ENCODE measurements at regions not wholly inside any gene's neighbourhood (a gene's known extent, or its start where the extent isn't known, plus 50 kb on each side); places are given as distances from the start of the nearest gene placed in this dataset.

DNA sequence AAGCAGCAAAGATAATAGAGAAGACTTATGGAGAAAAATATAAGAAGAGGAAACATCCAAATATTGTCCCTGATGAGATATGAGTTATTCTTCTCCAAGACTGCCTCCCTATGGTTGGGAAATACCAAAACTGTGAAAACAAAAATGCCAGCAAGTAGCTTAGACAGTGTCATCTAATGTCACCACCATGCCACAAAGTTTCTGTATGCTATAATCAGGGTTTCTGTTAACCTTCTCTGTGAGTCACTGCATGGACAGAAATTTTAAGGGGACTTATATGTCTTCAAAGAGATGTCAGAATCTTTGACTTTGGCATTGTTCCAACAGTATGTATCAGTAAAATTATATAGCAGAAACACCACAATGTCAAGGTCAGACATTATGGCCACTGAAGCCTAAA, 222.6 kb downstream of the KDM5D start:
- Histone ChIP-seq H3K9ac (ENCODE audit: low read length in 3 of 3) (no peak overlapping the region), H3K4me1 (ENCODE audit: control insufficient read depth in 2 of 3, insufficient read depth in 2 of 3, low read depth in 1 of 3, low read length in 3 of 3) (no peaks in the 10 kb centered on the region), H3K9me3 (ENCODE audit: control insufficient read depth in 2 of 3, insufficient read depth in 1 of 3, low read length in 3 of 3) (no peaks in the 10 kb centered on the region), H3K4me3 (ENCODE audit: low read length in 3 of 3) (no peak overlapping the region), H3K27ac (ENCODE audit: low read depth in 2 of 2, low read length in 2 of 2) (no peak overlapping the region), H3K36me3 (ENCODE audit: control insufficient read depth in 2 of 3, insufficient read depth in 3 of 3, low read length in 3 of 3) (no peaks in the 10 kb centered on the region), H3K27me3 (ENCODE audit: control insufficient read depth, insufficient read depth, low read length) (no peaks in the 10 kb centered on the region)
- FAIRE-seq (no peak), DNase-seq (no peak)
- intact Hi-C loops (cut with DNase I), result no loop called here
- TF ChIP-seq, protein P1, sequence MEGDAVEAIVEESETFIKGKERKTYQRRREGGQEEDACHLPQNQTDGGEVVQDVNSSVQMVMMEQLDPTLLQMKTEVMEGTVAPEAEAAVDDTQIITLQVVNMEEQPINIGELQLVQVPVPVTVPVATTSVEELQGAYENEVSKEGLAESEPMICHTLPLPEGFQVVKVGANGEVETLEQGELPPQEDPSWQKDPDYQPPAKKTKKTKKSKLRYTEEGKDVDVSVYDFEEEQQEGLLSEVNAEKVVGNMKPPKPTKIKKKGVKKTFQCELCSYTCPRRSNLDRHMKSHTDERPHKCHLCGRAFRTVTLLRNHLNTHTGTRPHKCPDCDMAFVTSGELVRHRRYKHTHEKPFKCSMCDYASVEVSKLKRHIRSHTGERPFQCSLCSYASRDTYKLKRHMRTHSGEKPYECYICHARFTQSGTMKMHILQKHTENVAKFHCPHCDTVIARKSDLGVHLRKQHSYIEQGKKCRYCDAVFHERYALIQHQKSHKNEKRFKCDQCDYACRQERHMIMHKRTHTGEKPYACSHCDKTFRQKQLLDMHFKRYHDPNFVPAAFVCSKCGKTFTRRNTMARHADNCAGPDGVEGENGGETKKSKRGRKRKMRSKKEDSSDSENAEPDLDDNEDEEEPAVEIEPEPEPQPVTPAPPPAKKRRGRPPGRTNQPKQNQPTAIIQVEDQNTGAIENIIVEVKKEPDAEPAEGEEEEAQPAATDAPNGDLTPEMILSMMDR (IDR thresholded peaks at IDR 0.05; ENCODE audit: borderline replicate concordance, extremely low read depth, insufficient read depth), result no peak

DNA sequence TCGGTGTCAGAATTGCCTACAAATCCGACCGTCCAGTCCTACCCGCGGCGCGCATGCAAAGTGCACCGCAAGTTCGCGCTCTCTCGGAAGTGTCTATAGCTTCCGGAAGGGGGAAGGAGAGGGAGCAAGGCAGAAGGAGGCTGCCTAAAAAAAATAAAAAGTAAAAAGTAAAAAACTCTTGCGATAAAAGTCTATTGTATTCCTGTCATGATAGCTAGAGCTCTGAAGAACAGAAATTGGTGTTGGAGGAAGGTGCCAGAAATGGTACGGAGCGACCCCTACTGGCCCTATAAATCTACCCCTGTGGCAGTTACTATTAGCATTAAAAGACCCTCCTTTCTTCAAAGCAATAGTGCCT, 241.5 kb downstream of the KDM5D start:
- no peak for DNase-seq
- TF ChIP-seq, protein P1 (IDR thresholded peaks at IDR 0.05; ENCODE audit: borderline replicate concordance, extremely low read depth, insufficient read depth), result no peak
- intact Hi-C loops (cut with DNase I), result no loop called here
- H3K27me3 ChIP-seq (ENCODE audit: control insufficient read depth, insufficient read depth, low read length), result no peaks in the 10 kb centered on the region
- no peaks in the 10 kb centered on the region for H3K4me1 ChIP-seq (ENCODE audit: control insufficient read depth in 2 of 3, insufficient read depth in 2 of 3, low read depth in 1 of 3, low read length in 3 of 3)
- no peak for FAIRE-seq
- H3K4me3 ChIP-seq (ENCODE audit: low read length in 3 of 3), result no peak overlapping the region
- H3K9ac ChIP-seq (ENCODE audit: low read length in 3 of 3), result no peak overlapping the region
- no peaks in the 10 kb centered on the region for H3K36me3 ChIP-seq (ENCODE audit: control insufficient read depth in 2 of 3, insufficient read depth in 3 of 3, low read length in 3 of 3)
- H3K9me3 ChIP-seq (ENCODE audit: control insufficient read depth in 2 of 3, insufficient read depth in 1 of 3, low read length in 3 of 3), result no peaks in the 10 kb centered on the region
- no peak overlapping the region for H3K27ac ChIP-seq (ENCODE audit: low read depth in 2 of 2, low read length in 2 of 2)

DNA sequence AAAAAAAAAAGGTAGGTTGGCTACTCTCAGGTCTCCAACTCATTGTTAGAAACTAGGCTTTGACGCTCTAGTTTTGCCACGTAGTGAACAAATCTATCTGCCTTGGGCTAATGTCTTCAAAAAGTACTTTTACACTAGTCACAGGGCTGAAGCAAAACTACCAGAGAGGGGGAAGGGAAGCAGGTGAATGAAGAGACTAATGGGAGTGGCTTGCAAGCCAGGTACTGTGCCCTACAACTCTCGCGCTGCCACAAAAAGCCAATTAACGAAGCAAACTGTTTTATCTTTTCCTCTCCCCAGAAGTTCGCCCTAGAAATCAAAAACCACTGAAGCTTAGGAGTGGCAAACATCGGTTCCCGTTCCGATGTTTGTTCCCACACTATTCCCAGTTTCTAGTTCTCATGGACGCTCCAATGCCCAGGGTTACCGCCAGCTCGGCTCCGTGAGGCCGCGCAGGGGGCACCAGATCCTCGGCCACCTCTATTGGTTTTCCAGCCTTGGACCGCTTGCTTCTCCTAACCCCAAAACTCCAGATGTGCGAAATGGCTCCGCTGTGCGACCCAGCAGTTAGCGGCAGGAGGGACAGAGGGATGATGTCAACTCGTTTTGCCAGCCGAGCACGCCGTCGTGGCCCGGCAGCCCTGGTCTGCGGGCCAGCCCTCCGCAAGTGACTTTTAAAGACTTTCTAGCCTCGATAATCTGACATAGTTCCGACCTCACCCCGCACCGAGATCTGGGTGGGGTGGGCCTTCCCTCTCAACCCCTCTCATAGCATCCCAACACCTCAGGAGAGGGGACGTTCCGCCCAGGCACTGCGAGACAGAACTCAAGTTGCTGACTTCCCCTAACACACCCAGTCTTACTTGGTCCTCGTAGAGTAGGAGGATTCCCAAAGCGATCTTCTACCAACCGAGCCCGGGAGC, 242.1 kb downstream of the KDM5D start:
- no peaks in the 10 kb centered on the region for H3K9me3 ChIP-seq (ENCODE audit: control insufficient read depth in 2 of 3, insufficient read depth in 1 of 3, low read length in 3 of 3)
- DNase-seq, result peak in 1 of 5 donors; percentile 0
- no peak overlapping the region for H3K4me3 ChIP-seq (ENCODE audit: low read length in 3 of 3)
- H3K9ac ChIP-seq (ENCODE audit: low read length in 3 of 3), result no peak overlapping the region
- H3K36me3 ChIP-seq (ENCODE audit: control insufficient read depth in 2 of 3, insufficient read depth in 3 of 3, low read length in 3 of 3), result no peaks in the 10 kb centered on the region
- TF ChIP-seq, protein P1 (IDR thresholded peaks at IDR 0.05; ENCODE audit: borderline replicate concordance, extremely low read depth, insufficient read depth), result no peak
- H3K27me3 ChIP-seq (ENCODE audit: control insufficient read depth, insufficient read depth, low read length), result no peaks in the 10 kb centered on the region
- H3K4me1 ChIP-seq (ENCODE audit: control insufficient read depth in 2 of 3, insufficient read depth in 2 of 3, low read depth in 1 of 3, low read length in 3 of 3), result no peaks in the 10 kb centered on the region
- intact Hi-C loops (cut with DNase I), result no loop called here
- FAIRE-seq, result no peak
- no peak overlapping the region for H3K27ac ChIP-seq (ENCODE audit: low read depth in 2 of 2, low read length in 2 of 2)
